Stimulated activated naive CD8-positive, alpha-beta T cell treated with anti-CD3 and anti-CD28 coated beads, Interleukin-15, Interleukin-2, amounts not matched to agents 100 ng/mL and 50 ng/mL, for 24 hours (primary cell): ENCODE measurements at regions not wholly inside any gene's neighbourhood (a gene's known extent, or its start where the extent isn't known, plus 50 kb on each side); places are given as distances from the start of the nearest gene placed in this dataset.
"Not testable (repeated sequence)": the region's sequence is repeated elsewhere in the genome, so short reads cannot be mapped to it uniquely, and the experiment has no call there.

Source experiments
- H3K27ac Mint-ChIP-seq: one replicate; pipeline ENCODE4 v1.8.0; 2021; ENCODE audit warnings: mild to moderate bottlenecking, mixed read lengths
- H3K27me3 Mint-ChIP-seq: one replicate; pipeline ENCODE4 v1.8.0; 2021; ENCODE audit warnings: mixed read lengths
- H3K36me3 Mint-ChIP-seq: one replicate; pipeline ENCODE4 v1.8.0; 2021; ENCODE audit warnings: low read depth, mixed read lengths
- H3K4me1 Mint-ChIP-seq: one replicate; pipeline ENCODE4 v1.8.0; 2021; ENCODE audit warnings: low read depth, mixed read lengths
- H3K4me3 Mint-ChIP-seq: one replicate; pipeline ENCODE4 v1.8.0; 2021; ENCODE audit warnings: mild to moderate bottlenecking, mixed read lengths
- H3K9me3 Mint-ChIP-seq: one replicate; pipeline ENCODE4 v1.8.0; 2021; ENCODE audit warnings: mixed read lengths

DNA sequence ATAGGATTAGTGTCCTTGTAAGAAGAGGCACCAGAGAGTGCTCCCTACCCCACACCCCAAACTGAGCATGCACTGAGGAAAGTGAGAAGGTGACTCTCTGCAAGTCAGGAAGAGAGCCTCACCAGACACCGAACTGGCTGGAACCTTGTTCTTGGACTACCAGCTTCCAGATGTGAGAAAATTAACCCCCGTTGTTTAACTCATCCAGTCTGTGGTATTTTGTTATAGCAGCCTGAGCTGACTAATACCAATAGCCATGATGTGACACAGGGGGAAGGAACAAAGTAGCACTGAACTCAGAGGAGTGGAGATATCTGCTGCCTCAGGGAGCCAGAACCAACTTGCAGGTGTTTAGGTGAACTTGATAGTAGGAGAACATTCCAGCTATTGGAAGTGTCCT lies 415.2 kb upstream of the ZMIZ1 start:
- H3K9me3 Mint-ChIP-seq: no peaks in the 10 kb centered on the region
- no peaks in the 10 kb centered on the region for H3K4me1 Mint-ChIP-seq
- no peak overlapping the region for H3K4me3 Mint-ChIP-seq
- H3K36me3 Mint-ChIP-seq: no peaks in the 10 kb centered on the region
- H3K27me3 Mint-ChIP-seq: peaks cover 32% of the 10 kb centered on the region
- H3K27ac Mint-ChIP-seq: no peak overlapping the region

DNA sequence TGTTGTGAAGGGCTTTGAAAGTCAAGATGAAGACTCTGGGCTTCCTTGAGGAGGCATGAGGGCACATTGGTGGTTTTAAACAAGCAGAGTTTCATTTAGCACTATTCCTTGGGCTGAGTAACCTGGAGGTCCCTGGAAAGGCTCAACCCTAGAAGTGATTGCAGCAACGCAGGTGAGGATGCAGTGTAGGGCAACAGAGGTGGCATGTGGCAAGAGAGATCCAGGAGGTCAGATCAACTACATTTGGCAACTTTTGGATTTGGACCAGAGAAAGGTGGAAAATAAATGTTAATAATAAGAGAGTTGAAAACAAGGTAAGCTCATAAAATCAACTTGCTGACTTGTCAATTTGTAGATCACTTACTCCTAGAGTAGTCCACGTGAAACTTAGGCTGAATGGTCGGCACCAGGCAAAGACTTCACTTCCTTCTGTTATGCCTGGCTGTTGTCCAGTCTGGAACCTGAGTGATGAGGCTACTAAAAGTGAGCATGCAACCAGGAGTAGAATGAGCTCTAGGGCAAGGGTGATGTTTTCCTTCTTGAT lies 414.6 kb upstream of the ZMIZ1 start:
- no peaks in the 10 kb centered on the region for H3K4me1 Mint-ChIP-seq
- H3K4me3 Mint-ChIP-seq: no peak overlapping the region
- H3K36me3 Mint-ChIP-seq: no peaks in the 10 kb centered on the region
- peaks cover 30% of the 10 kb centered on the region for H3K27me3 Mint-ChIP-seq
- no peak overlapping the region for H3K27ac Mint-ChIP-seq
- no peaks in the 10 kb centered on the region for H3K9me3 Mint-ChIP-seq

DNA sequence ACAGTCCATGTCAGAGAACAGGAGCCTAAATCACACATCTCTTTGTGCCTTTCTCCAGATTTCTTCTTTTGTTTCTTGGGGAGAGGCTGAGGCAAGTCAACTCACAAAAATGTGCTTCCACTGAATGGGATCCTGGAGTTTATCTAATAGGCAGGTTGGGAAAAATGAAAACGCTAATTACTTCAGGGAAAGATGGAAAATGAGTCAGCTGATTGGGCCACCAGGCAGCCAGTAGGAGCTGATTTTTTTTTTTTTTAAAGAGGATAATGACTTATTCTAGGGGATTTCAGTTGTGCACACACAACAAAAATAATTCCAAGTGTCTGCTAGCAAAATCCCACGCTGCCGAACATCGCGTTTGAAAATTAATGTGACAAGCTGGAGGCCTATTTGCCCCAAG lies 412.8 kb upstream of the ZMIZ1 start:
- no peak overlapping the region for H3K4me3 Mint-ChIP-seq
- H3K36me3 Mint-ChIP-seq: no peaks in the 10 kb centered on the region
- no peak overlapping the region for H3K27ac Mint-ChIP-seq
- H3K4me1 Mint-ChIP-seq: no peaks in the 10 kb centered on the region
- peaks cover 21% of the 10 kb centered on the region for H3K27me3 Mint-ChIP-seq
- no peaks in the 10 kb centered on the region for H3K9me3 Mint-ChIP-seq

DNA sequence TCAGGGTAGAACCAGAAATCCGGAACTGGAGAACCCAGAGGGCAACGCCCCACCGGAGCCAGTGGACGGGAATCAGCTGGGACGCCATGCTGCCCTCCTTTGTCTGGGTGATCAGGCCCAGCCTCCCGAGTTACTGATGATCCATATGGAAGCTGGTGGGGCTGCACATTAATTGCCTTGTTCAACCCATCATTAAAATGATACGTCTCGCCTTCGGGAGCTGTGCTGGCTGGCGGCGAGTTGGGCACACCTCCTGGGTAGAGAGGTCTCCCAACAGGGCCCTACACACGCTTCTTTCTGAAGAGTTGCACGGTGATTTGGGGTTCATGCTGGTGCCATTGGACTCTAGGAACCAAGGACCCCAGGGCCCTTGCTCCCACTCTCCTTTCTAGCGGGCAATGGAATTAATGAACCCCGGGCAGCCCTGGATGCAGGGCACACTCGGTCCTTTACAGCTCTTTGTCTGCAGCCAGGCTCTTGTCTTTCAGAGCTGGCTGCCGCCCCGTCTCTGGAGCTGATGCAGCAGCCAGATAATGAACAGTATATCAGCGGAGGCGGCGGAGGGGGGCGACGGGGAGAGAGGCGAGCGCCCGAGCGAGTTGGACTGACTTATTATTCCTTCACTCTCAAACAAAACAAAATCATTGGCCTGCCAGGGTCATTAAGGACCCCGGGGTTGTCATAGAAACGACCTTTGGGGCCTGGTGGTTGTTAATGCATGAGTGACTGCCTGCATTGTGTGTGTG lies 412.2 kb upstream of the ZMIZ1 start:
- no peak overlapping the region for H3K4me3 Mint-ChIP-seq
- no peak overlapping the region for H3K27ac Mint-ChIP-seq
- H3K4me1 Mint-ChIP-seq: no peaks in the 10 kb centered on the region
- H3K27me3 Mint-ChIP-seq: peaks cover 17% of the 10 kb centered on the region
- no peaks in the 10 kb centered on the region for H3K9me3 Mint-ChIP-seq
- no peaks in the 10 kb centered on the region for H3K36me3 Mint-ChIP-seq

DNA sequence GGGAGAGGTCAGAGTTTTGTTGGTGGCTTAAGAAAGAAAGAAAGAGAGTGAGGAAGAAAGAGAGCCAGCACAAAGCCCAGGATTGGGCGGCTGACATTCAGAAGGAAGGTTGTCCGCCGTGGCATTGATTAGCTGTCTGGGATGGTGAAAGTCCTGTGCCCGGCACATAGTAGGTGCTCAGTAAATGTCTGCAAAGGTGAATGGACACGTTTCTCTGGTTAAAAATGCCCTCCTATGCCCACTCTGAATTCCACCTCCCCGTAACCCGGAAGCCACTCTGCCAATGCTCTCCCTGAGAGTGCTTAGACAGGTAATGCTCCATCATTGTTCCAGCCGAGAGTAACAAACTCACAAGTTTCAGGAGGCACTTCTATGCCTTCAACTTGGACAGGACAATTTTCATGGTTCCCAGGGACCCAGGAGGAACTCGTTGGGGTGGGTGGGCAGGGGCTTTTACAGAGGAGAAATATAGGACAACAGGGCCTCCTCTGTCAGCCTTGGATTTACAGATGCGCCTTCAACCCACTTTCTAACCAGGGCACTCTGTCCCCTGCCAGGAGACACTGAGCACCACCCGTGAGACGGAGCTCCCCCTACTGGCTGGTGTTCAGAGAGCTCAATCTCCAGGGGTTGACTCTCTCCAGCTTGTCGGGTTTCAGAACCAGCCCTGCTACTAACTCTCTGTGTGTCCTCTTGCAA lies 411.5 kb upstream of the ZMIZ1 start:
- Mint-ChIP-seq H3K9me3 (no peaks in the 10 kb centered on the region), H3K27me3 (peaks cover 14% of the 10 kb centered on the region), H3K36me3 (no peaks in the 10 kb centered on the region), H3K4me3 (no peak overlapping the region), H3K4me1 (no peaks in the 10 kb centered on the region), H3K27ac (no peak overlapping the region)

DNA sequence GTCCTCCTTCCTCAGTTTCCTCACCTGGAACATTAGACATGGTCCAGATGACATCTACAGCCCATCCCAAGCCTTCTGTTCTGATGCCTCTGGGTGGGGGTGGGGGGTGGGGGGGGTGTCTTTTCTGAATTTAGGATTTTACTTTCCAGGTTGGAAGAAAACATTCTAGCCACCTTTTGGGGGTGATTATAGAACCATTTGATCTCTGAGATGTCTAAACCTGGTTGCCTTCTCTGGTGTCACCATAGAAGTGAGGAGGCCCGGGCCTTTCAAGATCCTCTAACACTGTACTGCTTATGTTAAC lies 411.0 kb upstream of the ZMIZ1 start:
- Mint-ChIP-seq H3K27me3 (peaks cover 15% of the 10 kb centered on the region), H3K36me3 (no peaks in the 10 kb centered on the region), H3K27ac (no peak overlapping the region), H3K9me3 (no peaks in the 10 kb centered on the region), H3K4me1 (no peaks in the 10 kb centered on the region), H3K4me3 (no peak overlapping the region)

DNA sequence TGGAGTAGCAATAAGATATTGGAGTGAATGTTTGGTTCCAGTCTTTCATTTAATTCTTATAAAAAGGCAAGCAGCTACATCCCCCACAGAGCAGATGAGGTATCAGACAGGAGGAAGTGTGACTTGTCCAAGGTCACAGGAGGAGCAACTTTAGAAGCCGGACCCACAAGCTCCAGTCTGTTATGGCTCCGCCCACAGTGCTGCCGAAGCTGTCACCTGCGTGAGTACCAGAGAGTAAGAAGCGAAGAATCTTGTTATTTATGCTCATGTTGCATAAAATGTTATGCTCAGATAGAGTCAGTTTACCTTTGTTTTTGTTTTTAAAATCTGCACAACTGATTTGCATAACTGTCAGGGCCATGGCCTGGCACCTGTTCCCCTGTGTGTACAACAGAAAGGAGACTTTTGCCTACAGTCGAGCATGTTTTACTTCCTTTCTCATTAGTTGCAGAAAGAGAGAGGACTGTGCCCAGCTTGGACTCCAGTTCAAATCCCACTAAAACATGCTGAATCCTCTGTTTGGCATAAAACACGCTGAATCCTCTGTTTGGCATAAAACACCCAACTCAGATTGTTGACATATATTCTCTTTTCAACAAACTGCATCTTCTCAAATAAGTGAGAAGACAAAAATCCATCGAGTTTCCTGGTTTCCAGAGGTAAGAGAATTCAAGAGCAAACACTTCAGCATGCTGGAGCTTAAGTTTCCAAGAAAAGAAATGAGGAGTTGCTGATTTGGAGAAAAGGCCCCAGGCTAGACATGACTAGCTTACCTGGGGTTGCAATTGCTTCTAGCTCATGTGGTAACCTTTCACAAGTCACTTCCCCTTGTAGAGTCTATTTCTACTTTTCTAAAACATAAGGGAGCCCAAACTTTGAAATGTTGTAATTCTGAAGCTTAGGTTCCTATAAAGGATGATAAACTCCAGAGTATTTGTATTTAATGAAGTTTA lies 409.8 kb upstream of the ZMIZ1 start:
- Mint-ChIP-seq H3K27ac (no peak overlapping the region), H3K4me3 (no peak overlapping the region), H3K4me1 (no peaks in the 10 kb centered on the region), H3K36me3 (no peaks in the 10 kb centered on the region), H3K9me3 (no peaks in the 10 kb centered on the region), H3K27me3 (peaks cover 19% of the 10 kb centered on the region)

DNA sequence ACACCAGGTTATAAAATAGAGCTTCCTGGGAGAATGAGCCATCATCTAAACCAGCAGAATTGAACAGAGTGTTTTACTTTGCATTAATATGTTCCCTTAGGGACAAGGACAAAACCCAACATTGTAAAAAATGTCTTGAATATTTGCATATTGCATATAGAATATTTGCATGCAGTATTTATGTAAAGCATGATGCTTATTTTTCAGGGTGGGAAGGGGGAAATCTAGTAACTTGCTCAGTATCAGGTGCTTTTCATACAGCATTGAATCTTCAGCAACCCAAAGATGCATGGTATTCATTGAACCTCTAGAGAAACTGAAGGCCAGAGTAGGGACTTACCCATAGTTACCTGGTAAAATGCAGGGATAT lies 409.2 kb upstream of the ZMIZ1 start:
- Mint-ChIP-seq H3K27ac (no peak overlapping the region), H3K27me3 (peaks cover 21% of the 10 kb centered on the region)

DNA sequence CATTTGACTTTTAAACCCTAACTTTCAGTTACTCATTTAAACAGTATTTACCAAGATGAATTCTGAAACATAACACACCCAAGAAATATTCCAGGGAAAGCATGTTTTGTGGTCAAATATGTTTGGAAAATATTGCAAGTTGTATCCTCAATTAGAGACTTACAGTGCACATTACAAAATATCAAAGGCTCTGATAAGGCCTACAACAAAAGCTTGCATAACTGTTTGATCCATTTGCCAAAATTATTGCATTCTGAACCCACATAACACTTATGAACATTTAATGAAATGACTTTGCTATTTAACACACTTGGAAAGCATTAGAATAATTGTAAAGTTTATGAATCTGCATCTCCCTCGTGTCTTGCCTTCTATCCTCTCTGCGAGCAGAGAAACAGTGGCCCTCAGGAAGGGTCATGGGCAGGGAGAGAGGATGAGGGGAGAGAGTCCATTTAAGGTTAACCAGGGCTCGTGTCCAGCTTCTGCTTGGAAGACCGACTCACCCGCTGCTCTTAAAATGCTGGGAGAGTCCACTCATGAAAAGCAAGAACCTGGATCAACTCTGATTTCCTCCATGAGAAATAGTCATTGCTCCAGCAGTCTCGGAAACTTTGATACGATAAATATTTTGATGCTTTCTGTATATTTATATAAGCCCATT lies 408.2 kb upstream of the ZMIZ1 start:
- H3K27me3 Mint-ChIP-seq: peaks cover 29% of the 10 kb centered on the region
- no peak overlapping the region for H3K4me3 Mint-ChIP-seq
- peaks cover 8% of the 10 kb centered on the region for H3K9me3 Mint-ChIP-seq
- no peak overlapping the region for H3K27ac Mint-ChIP-seq
- H3K36me3 Mint-ChIP-seq: no peaks in the 10 kb centered on the region
- H3K4me1 Mint-ChIP-seq: no peaks in the 10 kb centered on the region

More for the DNA sequence above, 409.2 kb upstream of the ZMIZ1 start:
- Mint-ChIP-seq H3K36me3 (no peaks in the 10 kb centered on the region), H3K4me3 (no peak overlapping the region), H3K9me3 (no peaks in the 10 kb centered on the region), H3K4me1 (no peaks in the 10 kb centered on the region)

DNA sequence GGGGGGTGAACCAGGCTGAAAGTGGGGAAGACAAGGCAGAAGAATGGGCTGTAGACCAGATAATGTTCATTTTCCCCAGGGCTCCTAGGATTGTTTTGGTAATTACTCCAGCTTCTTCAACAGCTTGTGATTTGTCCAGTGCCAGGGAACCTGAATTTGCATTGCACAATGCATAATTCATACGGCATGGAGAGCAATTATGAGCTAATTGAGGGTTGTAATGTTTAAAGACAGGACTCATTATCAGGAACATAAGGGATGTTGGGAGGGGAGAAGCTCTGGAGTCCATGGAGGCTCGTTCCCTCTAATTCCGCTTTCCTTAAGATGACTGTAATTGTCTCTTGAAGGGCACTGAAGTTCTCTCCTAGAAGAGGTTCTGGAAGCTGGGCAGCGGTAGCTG lies 405.0 kb upstream of the ZMIZ1 start:
- no peaks in the 10 kb centered on the region for H3K36me3 Mint-ChIP-seq
- H3K4me3 Mint-ChIP-seq: no peak overlapping the region
- peaks cover 14% of the 10 kb centered on the region for H3K9me3 Mint-ChIP-seq
- peaks cover 5% of the 10 kb centered on the region for H3K4me1 Mint-ChIP-seq
- H3K27me3 Mint-ChIP-seq: peaks cover 48% of the 10 kb centered on the region
- H3K27ac Mint-ChIP-seq: no peak overlapping the region

DNA sequence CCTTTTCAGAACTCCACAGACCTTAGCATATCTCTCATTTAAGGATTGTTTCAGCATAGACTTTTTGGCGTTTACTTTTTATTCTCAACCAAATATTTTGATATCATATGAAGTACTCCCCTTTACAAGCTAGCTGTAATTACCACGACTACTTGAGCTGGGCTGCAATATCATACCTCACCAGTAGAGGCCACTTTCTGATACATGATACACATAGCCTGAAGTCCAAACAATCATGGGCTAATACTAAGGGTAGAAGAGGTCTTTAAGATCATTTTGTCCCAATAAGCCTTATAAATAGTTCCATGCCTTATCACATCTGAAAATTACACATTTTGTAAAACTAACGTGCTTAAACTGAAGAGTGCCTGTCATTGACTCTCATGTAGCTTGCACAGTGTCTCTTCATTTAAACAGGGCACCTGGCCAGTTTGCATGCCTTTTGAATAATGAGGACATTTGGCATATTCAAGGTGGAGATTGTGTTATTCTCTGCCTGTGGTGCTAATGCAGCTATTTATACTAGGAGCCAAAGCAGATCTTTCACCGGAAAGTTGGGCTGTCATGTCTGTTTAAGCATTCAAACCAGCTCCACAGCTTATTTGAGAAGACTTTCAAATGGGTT lies 403.7 kb upstream of the ZMIZ1 start:
- Mint-ChIP-seq H3K36me3 (no peaks in the 10 kb centered on the region), H3K4me3 (no peak overlapping the region), H3K9me3 (peaks cover 14% of the 10 kb centered on the region), H3K27me3 (peaks cover 55% of the 10 kb centered on the region), H3K27ac (no peak overlapping the region), H3K4me1 (peaks cover 5% of the 10 kb centered on the region)

DNA sequence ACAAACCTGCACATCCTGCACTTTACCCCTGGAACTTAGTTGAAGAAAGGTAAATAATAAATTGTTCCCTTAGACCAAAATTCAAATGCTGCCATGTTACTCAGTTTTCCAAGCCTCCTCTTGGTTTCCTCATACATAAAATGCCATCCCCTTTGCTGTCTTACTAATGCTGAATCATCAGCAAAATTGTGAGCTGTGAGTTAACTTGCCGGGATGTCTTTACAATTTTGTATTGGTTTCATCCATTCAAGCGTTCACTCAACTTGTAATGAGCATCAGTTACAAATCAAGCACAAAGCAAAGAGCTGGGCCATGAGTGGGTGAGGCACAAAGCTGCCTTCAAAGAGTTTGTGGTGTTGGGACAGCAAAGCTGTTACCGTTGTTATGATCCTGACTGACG lies 395.8 kb upstream of the ZMIZ1 start:
- H3K4me1 Mint-ChIP-seq: no peaks in the 10 kb centered on the region
- no peaks in the 10 kb centered on the region for H3K9me3 Mint-ChIP-seq
- H3K4me3 Mint-ChIP-seq: no peak overlapping the region
- no peak overlapping the region for H3K27ac Mint-ChIP-seq
- no peaks in the 10 kb centered on the region for H3K36me3 Mint-ChIP-seq
- H3K27me3 Mint-ChIP-seq: peaks cover 17% of the 10 kb centered on the region

DNA sequence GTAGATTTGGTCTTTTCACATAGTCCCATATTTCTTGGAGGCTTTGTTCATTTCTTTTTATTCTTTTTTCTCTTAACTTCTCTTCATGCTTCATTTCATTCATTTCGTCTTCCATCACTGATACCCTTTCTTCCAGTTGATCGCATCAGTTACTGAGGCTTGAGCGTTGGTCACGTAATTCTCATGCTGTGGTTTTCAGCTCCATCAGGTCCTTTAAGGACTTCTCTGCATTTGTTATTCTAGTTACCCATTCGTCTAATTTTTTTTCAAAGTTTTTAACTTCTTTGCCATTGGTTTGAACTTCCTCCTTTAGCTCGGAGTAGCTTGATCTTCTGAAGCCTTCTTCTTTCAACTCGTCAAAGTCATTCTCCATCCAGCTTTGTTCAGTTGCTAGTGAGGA lies 387.6 kb upstream of the ZMIZ1 start:
- H3K36me3 Mint-ChIP-seq, H3K9me3 Mint-ChIP-seq, H3K4me3 Mint-ChIP-seq, H3K27ac Mint-ChIP-seq, H3K4me1 Mint-ChIP-seq: not testable (repeated sequence)
- peaks cover 18% of the 10 kb centered on the region for H3K27me3 Mint-ChIP-seq

DNA sequence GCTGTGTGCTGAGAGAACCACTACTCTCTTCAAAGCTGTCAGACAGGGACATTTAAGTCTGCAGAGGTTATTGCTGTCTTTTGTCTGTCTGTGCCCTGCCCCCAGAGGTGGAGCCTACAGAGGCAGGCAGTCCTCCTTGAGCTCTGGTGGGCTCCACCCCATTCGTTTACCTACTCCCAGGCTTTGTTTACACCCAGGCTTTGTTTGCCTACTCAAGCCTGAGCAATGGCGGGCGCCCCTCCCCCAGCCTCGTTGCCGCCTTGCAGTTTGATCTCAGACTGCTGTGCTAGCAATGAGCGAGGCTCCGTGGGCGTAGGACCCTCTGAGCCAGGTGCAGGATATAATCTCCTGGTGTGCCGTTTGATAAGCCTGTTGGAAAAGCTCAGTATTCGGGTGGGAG lies 386.8 kb upstream of the ZMIZ1 start:
- not testable (repeated sequence) for H3K36me3 Mint-ChIP-seq, H3K27ac Mint-ChIP-seq, H3K4me3 Mint-ChIP-seq, H3K9me3 Mint-ChIP-seq, H3K4me1 Mint-ChIP-seq
- peaks cover 18% of the 10 kb centered on the region for H3K27me3 Mint-ChIP-seq
